ENCODE measurements at regions not wholly inside any gene's neighbourhood (a gene's known extent, or its start where the extent isn't known, plus 50 kb on each side); places are given as distances from the start of the nearest gene placed in this dataset.
A peak's percentile ranks its signal among the peaks of the same experiment; 100 is the strongest.

DNA sequence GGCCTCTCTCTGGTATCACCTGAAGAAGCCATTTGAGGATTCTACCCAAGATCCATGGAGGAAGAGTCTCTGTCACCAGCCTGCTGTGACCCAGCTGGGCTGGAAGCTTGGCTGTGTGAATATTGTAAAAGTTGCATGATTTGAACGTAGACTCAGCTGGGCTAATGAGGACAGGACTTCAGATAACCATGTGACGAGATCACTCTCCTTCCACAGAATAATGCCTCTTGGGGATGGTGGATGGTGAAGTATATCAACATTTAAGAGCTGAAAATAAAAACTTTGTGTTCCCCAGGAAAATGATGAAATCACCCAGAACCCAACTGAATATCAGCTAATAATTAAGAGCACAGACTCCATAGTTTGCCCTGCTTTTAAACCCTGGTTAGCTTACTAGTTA is 427.9 kb downstream of the CD83 start:
- no peaks in the 10 kb centered on the region for H3K27me3 ChIP-seq
- H3K36me3 ChIP-seq: no peaks in the 10 kb centered on the region
- intact Hi-C loops (cut with DNase I; ENCODE audit: low total_unique reads) (no loop called here), in situ Hi-C loops (cut with MboI; ENCODE audit: low pct_ligation_motif_present in 1 of 4, low pct_unique_long_range_greater_than_20kb in 1 of 4, low sequenced_read_pairs in 3 of 4) (no loop called here)
- no peak for DNase-seq
- 60 to 89% methylated on average over 1 to 2 of the region's 2 CpGs for WGBS, 2 donors (ENCODE audit: low coverage in 1 of 2)
- H3K9me3 ChIP-seq: no peaks in the 10 kb centered on the region
- H3K4me3 ChIP-seq: no peak overlapping the region
- TF ChIP-seq, protein P1, sequence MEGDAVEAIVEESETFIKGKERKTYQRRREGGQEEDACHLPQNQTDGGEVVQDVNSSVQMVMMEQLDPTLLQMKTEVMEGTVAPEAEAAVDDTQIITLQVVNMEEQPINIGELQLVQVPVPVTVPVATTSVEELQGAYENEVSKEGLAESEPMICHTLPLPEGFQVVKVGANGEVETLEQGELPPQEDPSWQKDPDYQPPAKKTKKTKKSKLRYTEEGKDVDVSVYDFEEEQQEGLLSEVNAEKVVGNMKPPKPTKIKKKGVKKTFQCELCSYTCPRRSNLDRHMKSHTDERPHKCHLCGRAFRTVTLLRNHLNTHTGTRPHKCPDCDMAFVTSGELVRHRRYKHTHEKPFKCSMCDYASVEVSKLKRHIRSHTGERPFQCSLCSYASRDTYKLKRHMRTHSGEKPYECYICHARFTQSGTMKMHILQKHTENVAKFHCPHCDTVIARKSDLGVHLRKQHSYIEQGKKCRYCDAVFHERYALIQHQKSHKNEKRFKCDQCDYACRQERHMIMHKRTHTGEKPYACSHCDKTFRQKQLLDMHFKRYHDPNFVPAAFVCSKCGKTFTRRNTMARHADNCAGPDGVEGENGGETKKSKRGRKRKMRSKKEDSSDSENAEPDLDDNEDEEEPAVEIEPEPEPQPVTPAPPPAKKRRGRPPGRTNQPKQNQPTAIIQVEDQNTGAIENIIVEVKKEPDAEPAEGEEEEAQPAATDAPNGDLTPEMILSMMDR (IDR thresholded peaks at IDR 0.05): no peak
- no peak for TF ChIP-seq POLR2AphosphoS5 (IDR thresholded peaks at IDR 0.05)
- TF ChIP-seq EP300 (IDR thresholded peaks at IDR 0.05; ENCODE audit: low read depth): no peak
- TF ChIP-seq POLR2A (IDR thresholded peaks at IDR 0.05): no peak
- H3K4me1 ChIP-seq: peaks cover 0 to 20% (median 15%) of the 10 kb centered on the region in 4 donors
- no peak overlapping the region for H3K27ac ChIP-seq

DNA sequence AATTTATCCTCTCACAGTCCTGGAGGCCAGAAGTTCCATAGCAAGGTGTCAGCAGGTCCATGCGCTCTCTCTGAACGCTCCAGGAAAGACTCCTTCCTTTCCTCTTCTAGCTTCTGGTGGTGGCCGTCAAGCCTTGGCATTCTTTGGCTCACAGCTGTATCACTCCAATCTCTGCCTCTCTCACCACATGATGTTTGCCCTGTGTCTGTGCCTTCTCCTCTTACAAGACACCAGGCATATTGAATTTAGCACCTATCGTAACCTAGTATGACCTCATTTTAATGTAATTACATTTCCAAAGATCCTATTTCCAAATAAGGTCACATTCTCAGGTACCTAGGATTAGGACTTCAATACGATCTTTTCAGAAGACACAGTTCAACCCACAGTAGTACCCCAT is 428.5 kb downstream of the CD83 start:
- Histone ChIP-seq H3K27me3 (no peaks in the 10 kb centered on the region), H3K27ac (no peak overlapping the region), H3K36me3 (no peaks in the 10 kb centered on the region), H3K9me3 (no peaks in the 10 kb centered on the region), H3K4me3 (no peak overlapping the region), H3K4me1 (peaks cover 1 to 22% (median 18%) of the 10 kb centered on the region in 4 donors)
- intact Hi-C loops (cut with DNase I; ENCODE audit: low total_unique reads) (no loop called here), in situ Hi-C loops (cut with MboI; ENCODE audit: low pct_ligation_motif_present in 1 of 4, low pct_unique_long_range_greater_than_20kb in 1 of 4, low sequenced_read_pairs in 3 of 4) (no loop called here)
- TF ChIP-seq POLR2A (IDR thresholded peaks at IDR 0.05) (no peak), POLR2AphosphoS5 (IDR thresholded peaks at IDR 0.05) (no peak), EP300 (IDR thresholded peaks at IDR 0.05; ENCODE audit: low read depth) (no peak)
- TF ChIP-seq, protein P1 (IDR thresholded peaks at IDR 0.05): no peak
- 85 to 90% methylated on average over 5 of the region's 5 CpGs for WGBS, 2 donors (ENCODE audit: low coverage in 1 of 2)
- DNase-seq: no peak

DNA sequence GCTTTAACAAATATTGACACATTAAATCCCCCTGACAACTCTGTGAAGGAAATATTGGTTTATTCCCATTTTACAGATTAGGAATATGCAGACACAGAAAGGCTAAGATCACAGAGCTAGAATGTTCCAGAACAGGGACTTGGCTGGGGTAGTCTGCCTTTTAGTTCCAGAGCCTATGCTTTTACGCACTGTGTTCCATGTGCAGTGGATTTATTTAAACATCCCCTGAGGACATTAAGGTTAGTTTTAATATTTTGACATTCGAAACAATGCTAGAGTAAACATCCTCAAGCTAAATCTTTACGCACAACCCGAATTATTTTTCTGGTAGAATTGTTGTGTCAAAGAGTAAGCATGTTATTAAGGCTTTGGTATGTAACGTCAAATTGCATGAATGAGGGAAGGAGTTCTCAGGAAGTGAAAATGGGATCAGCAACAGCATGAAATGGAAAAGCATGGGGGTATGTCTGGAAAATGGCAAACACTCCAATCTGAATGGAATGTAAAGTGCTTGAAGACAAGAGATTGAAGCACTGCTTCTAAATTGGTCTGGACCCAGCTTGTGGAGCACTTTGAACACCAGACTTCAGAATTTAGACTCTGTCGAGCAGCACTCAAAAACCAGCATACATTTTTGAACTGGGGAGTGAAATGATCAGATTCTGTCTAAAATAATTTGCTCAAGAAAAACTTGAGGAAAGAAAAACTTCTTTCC is 429.9 kb downstream of the CD83 start:
- no peak for DNase-seq
- H3K4me1 ChIP-seq: peaks cover 5 to 33% (median 26%) of the 10 kb centered on the region in 4 donors
- H3K9me3 ChIP-seq: no peaks in the 10 kb centered on the region
- H3K27me3 ChIP-seq: no peaks in the 10 kb centered on the region
- in situ Hi-C loops (cut with MboI; ENCODE audit: low pct_ligation_motif_present in 1 of 4, low pct_unique_long_range_greater_than_20kb in 1 of 4, low sequenced_read_pairs in 3 of 4): no loop called here
- H3K4me3 ChIP-seq: no peak overlapping the region
- intact Hi-C loops (cut with DNase I; ENCODE audit: low total_unique reads): no loop called here
- no peak overlapping the region for H3K27ac ChIP-seq
- WGBS, 2 donors (ENCODE audit: low coverage in 1 of 2): 89 to 90% methylated on average over 6 of the region's 6 CpGs
- H3K36me3 ChIP-seq: no peaks in the 10 kb centered on the region
- TF ChIP-seq EP300 (IDR thresholded peaks at IDR 0.05; ENCODE audit: low read depth) (no peak), POLR2A (IDR thresholded peaks at IDR 0.05) (no peak), POLR2AphosphoS5 (IDR thresholded peaks at IDR 0.05) (no peak)
- TF ChIP-seq, protein P1 (IDR thresholded peaks at IDR 0.05): no peak

DNA sequence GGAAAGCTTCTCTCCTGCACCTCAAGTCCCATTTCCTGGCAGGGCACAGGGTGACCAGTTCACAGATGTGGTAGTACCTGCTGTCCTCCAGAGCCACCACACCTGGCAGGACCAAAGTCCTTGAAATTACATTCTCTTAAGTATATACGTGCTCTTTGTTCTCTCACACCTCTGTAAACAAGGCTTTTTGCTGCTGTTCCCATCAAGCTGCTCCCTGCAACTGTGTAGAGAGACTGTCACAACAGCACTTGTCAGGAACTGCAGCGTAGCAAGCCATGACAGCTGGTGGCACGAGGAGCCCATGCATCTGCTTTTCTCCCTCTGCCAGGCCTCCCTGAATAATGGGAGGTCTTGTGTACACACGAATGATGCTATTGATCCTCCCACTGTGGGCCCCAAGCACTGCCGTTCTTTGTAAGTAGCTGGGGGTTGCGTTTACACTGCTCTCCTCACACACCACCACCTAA is 431.8 kb downstream of the CD83 start:
- Histone ChIP-seq H3K27me3 (no peaks in the 10 kb centered on the region), H3K36me3 (no peaks in the 10 kb centered on the region), H3K9me3 (no peaks in the 10 kb centered on the region), H3K4me1 (peaks cover 5 to 33% (median 26%) of the 10 kb centered on the region in 4 donors), H3K4me3 (peak overlapping the region in 1 of 4 donors; percentile 1), H3K27ac (peak overlapping the region; percentile 76 to 84 (median 78))
- intact Hi-C loops (cut with DNase I; ENCODE audit: low total_unique reads): no loop called here
- in situ Hi-C loops (cut with MboI; ENCODE audit: low pct_ligation_motif_present in 1 of 4, low pct_unique_long_range_greater_than_20kb in 1 of 4, low sequenced_read_pairs in 3 of 4): no loop called here
- peak; percentile 79 for DNase-seq
- 30 to 44% methylated on average over 2 to 6 of the region's 6 CpGs for WGBS, 2 donors (ENCODE audit: low coverage in 1 of 2)
- TF ChIP-seq, protein P1 (IDR thresholded peaks at IDR 0.05): no peak
- TF ChIP-seq POLR2AphosphoS5 (IDR thresholded peaks at IDR 0.05) (peak; percentile 21 to 97 (median 92)), POLR2A (IDR thresholded peaks at IDR 0.05) (peak; percentile 78), EP300 (IDR thresholded peaks at IDR 0.05; ENCODE audit: low read depth) (peak; percentile 60)
